ENCODE measurements at regions not wholly inside any gene's neighbourhood (a gene's known extent, or its start where the extent isn't known, plus 50 kb on each side); places are given as distances from the start of the nearest gene placed in this dataset.

DNA sequence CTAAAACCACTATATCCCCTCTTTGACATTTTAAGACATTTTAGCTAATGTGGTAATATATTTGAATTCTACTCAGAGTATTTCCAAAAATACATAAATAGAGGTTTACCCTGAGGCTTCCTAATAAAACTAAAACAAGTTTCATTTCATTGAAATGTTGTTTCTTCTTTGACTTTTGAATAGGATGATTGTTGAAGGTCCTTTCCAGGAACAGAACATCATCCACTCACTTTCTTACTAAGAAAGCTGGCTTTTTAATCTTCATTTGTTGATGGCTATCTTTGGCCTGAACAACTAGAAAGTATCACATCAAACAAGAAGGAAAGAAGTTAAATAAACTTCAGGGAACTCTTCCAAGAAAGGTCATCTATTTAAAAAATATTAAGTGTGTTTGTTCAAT lies 169.7 kb downstream of the RAP2B start:
- no peak for DNase-seq (ENCODE audit: low spot score)
- Histone ChIP-seq H3K27me3 (replicated peaks; ENCODE audit: insufficient read depth, low read depth, low read length, poor library complexity) (no peaks in the 10 kb centered on the region), H3K4me1 (ENCODE audit: insufficient read depth, low read length, poor library complexity, severe bottlenecking) (no peaks in the 10 kb centered on the region), H3K4me3 (ENCODE audit: low read depth, low read length, poor library complexity, severe bottlenecking) (no peak overlapping the region), H3K9me3 (ENCODE audit: low read depth, low read length, poor library complexity, severe bottlenecking) (no peaks in the 10 kb centered on the region), H3K36me3 (ENCODE audit: insufficient read depth, low read length, poor library complexity, severe bottlenecking) (no peaks in the 10 kb centered on the region), H3K27ac (ENCODE audit: low read depth, low read length, poor library complexity, severe bottlenecking) (no peak overlapping the region)
- ChIA-PET POLR2A (ENCODE audit: low non-redundant PET) (no interaction called here), CTCF (no interaction called here)
- TF ChIP-seq, protein P1, sequence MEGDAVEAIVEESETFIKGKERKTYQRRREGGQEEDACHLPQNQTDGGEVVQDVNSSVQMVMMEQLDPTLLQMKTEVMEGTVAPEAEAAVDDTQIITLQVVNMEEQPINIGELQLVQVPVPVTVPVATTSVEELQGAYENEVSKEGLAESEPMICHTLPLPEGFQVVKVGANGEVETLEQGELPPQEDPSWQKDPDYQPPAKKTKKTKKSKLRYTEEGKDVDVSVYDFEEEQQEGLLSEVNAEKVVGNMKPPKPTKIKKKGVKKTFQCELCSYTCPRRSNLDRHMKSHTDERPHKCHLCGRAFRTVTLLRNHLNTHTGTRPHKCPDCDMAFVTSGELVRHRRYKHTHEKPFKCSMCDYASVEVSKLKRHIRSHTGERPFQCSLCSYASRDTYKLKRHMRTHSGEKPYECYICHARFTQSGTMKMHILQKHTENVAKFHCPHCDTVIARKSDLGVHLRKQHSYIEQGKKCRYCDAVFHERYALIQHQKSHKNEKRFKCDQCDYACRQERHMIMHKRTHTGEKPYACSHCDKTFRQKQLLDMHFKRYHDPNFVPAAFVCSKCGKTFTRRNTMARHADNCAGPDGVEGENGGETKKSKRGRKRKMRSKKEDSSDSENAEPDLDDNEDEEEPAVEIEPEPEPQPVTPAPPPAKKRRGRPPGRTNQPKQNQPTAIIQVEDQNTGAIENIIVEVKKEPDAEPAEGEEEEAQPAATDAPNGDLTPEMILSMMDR (conservative IDR thresholded peaks at IDR 0.05; ENCODE audit: low read depth, low read length), result no peak
- TF ChIP-seq EZH2 (IDR thresholded peaks at IDR 0.05; ENCODE audit: borderline replicate concordance, low read depth, low read length, poor library complexity, severe bottlenecking), result no peak
- intact Hi-C loops (cut with micrococcal nuclease; ENCODE audit: unreplicated experiment), result no loop called here
- no TSS peak for BruUV-seq (replicated peaks)

GRCh38 chr3:153334558-153334957 lies 172.5 kb downstream of the RAP2B start:
- DNase-seq (ENCODE audit: low spot score), result no peak
- H3K4me1 ChIP-seq (ENCODE audit: insufficient read depth, low read length, poor library complexity, severe bottlenecking), result no peaks in the 10 kb centered on the region
- TF ChIP-seq EZH2 (IDR thresholded peaks at IDR 0.05; ENCODE audit: borderline replicate concordance, low read depth, low read length, poor library complexity, severe bottlenecking), result no peak
- TF ChIP-seq, protein P1 (conservative IDR thresholded peaks at IDR 0.05; ENCODE audit: low read depth, low read length), result no peak
- intact Hi-C loops (cut with micrococcal nuclease; ENCODE audit: unreplicated experiment), result no loop called here
- no peaks in the 10 kb centered on the region for H3K36me3 ChIP-seq (ENCODE audit: insufficient read depth, low read length, poor library complexity, severe bottlenecking)
- no peak overlapping the region for H3K4me3 ChIP-seq (ENCODE audit: low read depth, low read length, poor library complexity, severe bottlenecking)
- CTCF ChIA-PET, result no interaction called here
- H3K9me3 ChIP-seq (ENCODE audit: low read depth, low read length, poor library complexity, severe bottlenecking), result no peaks in the 10 kb centered on the region
- no peaks in the 10 kb centered on the region for H3K27me3 ChIP-seq (replicated peaks; ENCODE audit: insufficient read depth, low read depth, low read length, poor library complexity)
- BruUV-seq (replicated peaks), result no TSS peak
- H3K27ac ChIP-seq (ENCODE audit: low read depth, low read length, poor library complexity, severe bottlenecking), result no peak overlapping the region
- POLR2A ChIA-PET (ENCODE audit: low non-redundant PET), result no interaction called here

- H3K4me3 ChIP-seq (ENCODE audit: low read depth, low read length, poor library complexity, severe bottlenecking), result no peak overlapping the region
- no TSS peak for BruUV-seq (replicated peaks)
- H3K4me1 ChIP-seq (ENCODE audit: insufficient read depth, low read length, poor library complexity, severe bottlenecking), result no peaks in the 10 kb centered on the region
- no peaks in the 10 kb centered on the region for H3K27me3 ChIP-seq (replicated peaks; ENCODE audit: insufficient read depth, low read depth, low read length, poor library complexity)
- POLR2A ChIA-PET (ENCODE audit: low non-redundant PET), result no interaction called here
- no peaks in the 10 kb centered on the region for H3K9me3 ChIP-seq (ENCODE audit: low read depth, low read length, poor library complexity, severe bottlenecking)
- no peak for DNase-seq (ENCODE audit: low spot score)
- TF ChIP-seq, protein P1 (conservative IDR thresholded peaks at IDR 0.05; ENCODE audit: low read depth, low read length), result no peak
- TF ChIP-seq EZH2 (IDR thresholded peaks at IDR 0.05; ENCODE audit: borderline replicate concordance, low read depth, low read length, poor library complexity, severe bottlenecking), result no peak
- no peaks in the 10 kb centered on the region for H3K36me3 ChIP-seq (ENCODE audit: insufficient read depth, low read length, poor library complexity, severe bottlenecking)
- CTCF ChIA-PET, result no interaction called here
- intact Hi-C loops (cut with micrococcal nuclease; ENCODE audit: unreplicated experiment), result no loop called here
- H3K27ac ChIP-seq (ENCODE audit: low read depth, low read length, poor library complexity, severe bottlenecking), result no peak overlapping the region
Measured at GRCh38 chr3:153337369-153337768, 175.3 kb downstream of the RAP2B start.
